Stimulated activated naive CD4-positive, alpha-beta T cell (primary cell): ENCODE measurements at regions not wholly inside any gene's neighbourhood (a gene's known extent, or its start where the extent isn't known, plus 50 kb on each side); places are given as distances from the start of the nearest gene placed in this dataset.
"Not testable (repeated sequence)": the region's sequence is repeated elsewhere in the genome, so short reads cannot be mapped to it uniquely, and the experiment has no call there.

Source experiments
- DNase-seq, 6 experiments: peaks; one replicate each; lab custom pipeline; 2025; lab: John Stamatoyannopoulos, UW

GRCh38 chr20:56724241-56724757, 95.2 kb downstream of the TFAP2C start:
- DNase-seq: no peak

DNA sequence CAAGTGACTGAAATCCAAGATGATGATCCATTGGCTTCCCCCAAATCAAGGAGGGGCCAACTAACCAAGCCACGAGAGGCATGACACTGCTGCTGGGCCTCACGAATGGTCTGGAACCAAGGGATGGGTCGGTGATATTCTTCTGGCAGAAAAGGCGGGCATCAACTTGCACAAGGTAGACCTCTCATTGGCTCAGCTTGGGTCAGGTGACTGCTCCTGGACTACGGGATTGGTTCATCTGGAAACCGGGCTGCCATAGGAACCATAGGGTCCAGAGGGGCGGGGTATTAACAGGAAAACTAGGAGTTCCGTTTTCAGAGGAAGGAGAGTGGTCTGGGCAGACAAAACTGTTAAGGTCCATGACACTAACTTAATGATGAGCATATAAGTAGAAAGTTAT, 100.9 kb downstream of the TFAP2C start:
- DNase-seq: no peak

- no peak for DNase-seq
These were observed 101.9 kb downstream of the TFAP2C start for GRCh38 chr20:56730996-56731395.

DNA sequence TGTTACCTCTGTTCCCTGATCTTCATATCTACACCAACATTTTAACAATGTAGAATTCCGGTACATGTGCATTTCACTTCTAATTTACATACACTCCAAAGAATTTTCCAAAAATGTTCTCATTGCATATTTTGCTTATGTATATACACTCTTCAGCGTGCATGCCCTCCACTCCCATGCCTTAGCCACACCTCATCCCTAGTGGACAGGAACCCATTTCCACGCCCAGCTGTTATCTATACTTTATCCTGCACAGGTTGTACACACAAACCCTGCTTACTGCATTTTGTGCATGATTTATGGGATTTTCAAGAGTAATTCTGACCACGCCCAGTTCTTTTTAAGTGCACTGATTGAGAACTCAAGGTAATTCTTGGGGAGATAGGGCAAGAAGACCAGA, 102.4 kb downstream of the TFAP2C start:
- no peak for DNase-seq

- no peak for DNase-seq
These were observed 104.9 kb downstream of the TFAP2C start for GRCh38 chr20:56733967-56734366.

DNA sequence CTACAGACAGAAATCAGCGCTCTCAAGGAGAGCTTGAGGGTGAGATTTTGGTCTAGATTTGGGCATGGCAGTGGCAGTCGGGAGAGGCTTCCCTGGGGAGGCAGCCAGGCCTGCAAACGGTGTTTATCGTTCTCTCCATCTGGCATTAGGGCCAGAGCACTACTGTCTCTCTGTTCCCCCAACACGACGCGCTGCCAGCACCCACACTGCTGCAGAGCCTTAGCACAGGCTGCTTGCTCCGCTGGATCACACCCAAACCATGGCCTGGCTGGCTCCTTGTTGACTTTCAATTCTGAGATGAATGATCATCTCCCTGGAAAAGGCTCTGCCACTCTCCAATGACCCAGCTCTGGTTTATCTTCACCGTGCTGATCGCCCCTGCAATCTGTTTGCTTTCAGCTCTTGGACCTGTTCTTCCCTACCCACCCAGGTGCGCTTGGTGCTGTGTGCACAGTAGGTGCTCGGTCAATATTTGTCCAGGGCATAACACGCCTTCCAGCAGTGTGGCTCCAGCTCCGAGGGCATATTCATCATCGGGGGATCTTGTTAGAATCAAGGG, 106.1 kb downstream of the TFAP2C start:
- no peak for DNase-seq

DNA sequence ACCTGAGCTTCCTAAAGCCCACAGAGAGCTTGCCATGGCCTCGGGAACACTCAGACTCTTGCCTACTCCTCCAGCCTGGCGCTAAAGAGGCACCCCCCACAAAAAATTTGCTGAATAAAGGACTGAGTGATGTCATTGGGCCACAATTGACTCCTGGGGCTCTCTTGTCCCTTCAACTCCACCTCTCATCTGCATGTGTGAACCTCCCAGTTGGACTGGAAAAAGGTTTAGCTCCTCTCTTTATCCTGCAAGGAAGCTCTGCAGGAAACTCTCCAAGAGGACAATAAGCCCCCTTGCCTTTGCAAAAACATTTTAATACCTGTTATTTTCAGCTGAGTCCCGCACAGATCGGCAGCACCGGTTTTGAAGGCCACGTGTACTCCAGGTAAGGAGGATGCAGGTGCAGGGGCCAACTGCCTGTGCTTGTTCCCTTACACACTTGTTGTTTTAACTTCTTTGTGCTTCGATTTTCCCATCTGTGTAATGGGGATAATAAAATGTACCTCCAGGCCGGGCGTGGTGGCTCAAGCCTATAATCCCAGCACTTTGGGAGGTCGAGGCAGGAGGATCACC, 107.3 kb downstream of the TFAP2C start:
- DNase-seq: no peak

DNA sequence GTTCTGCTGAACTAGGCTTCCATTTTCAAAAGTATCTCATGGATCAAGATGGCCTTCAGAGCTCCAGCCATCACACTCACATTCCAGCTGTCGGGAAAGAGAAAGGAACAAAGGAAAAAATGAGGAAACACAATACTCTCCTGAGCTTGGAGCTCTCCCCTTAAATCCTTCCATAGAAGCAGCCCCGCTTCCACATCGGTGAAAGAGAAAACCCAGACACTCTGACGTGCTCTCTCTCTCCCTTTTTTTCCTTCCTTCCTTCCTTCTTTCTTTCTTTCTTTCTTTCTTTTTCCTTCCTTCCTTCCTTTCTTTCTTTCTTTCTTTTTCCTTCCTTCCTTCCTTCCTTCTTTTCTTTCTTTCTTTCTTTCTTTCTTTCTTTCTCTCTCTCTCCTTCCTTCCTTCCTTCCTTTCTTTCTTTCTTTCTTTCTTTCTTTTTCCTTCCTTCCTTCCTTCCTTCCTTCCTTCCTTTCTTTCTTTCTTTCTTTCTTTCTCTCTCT, 115.3 kb downstream of the TFAP2C start:
- not testable (repeated sequence) for DNase-seq

- DNase-seq: no peak
These were observed 119.6 kb downstream of the TFAP2C start for GRCh38 chr20:56748476-56749377.

DNA sequence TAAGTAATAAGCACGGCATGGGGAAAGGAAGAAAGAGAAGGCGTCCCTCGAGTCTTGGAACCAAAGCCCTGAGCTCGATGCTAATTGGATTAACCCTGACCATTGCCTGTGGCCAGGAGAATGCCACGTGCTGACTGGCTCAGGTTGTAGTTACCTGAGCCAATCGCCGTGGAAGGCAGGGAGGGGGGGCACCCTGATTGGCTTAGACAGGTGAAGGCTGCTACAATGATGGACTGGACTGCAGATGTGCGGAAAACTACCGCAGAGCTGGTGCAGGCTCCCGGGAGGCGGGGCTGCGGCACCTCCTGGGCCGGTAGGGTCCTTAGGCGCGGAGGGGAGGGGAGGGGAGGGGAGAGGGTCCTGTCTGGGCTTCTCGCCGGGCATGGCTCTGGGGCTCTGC, 121.3 kb downstream of the TFAP2C start:
- no peak for DNase-seq

GRCh38 chr20:56752274-56752673, 123.2 kb downstream of the TFAP2C start:
- DNase-seq: no peak

- no peak for DNase-seq
These were observed 126.1 kb downstream of the TFAP2C start for GRCh38 chr20:56755201-56755600.

GRCh38 chr20:56756658-56757057, 127.6 kb downstream of the TFAP2C start:
- DNase-seq: not testable (repeated sequence)

DNA sequence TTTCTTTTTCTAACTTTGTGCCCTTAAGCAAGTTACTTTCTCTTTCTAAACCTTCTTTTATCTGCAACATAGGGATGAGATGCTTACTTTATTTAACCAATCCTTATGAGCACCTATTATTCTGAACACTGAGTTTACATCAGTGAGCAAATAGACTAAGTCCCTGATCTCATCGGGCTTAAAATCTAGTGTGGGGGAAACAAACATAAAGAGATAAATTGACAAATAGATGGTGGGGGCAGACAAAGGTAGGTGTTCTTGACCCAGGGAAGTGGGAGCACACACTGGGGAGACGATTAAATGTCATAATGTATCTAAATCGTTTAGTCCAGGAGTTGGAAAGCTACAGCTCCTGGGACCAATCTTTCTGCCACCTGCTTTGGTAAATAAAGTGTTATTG, 129.6 kb downstream of the TFAP2C start:
- DNase-seq: no peak

- DNase-seq: no peak
These were observed 130.7 kb downstream of the TFAP2C start for GRCh38 chr20:56759741-56760278.

DNA sequence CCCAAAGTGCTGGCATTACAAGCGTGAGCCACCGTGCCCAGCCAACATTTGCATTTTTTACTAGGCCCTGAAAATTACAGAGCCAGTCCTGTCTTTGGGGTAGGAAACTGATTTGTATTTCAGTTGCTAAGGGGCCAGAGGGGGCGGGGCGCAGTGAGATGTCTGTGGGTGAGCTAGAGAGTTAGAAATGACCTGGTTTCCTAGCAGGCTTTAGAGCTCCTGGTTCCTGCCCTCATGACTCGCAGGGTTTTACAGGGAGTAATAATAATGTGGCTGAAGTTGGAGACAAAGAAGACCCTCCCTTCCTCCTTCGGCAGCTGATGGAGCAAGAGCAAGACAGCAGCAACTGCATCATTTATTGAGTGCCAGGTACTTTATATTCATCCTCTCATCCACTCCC, 131.5 kb downstream of the TFAP2C start:
- no peak for DNase-seq

DNA sequence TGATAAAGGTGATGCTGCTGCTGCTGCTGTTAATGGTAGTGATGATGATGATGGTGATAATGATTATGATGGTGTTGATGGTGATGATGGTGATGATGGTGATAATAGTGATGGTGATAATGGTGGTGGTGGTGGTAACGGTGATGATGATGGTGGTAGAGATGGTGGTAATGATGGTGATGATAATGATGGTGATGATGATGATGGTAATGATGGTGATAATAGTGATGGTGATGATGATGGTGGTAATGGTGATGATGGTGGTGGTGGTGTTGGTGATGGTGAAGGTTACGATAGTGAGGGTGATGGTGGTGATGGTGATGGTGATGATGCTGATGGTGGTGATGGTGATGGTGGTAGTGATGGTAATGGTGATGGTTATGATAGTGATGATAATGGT, 132.3 kb downstream of the TFAP2C start:
- DNase-seq: no peak

DNA sequence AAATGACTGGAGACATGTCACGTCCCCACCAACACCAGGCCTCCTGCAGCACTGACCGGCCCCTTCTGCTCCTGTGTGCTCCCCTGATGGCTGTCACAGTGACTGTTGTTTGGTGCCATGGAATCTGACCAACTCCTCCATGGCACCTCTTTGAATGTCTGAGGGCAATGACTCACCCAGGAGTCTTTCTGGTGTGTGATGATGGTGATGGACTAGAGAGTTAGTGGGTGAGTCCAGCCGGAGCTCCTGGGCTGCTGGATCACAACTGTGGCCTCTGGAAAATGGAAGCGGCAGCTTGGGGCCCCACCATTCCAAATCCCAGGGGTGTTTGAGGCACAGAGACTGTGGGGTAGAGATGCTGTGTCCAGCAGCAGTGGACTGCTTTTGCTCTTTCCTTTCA, 133.3 kb downstream of the TFAP2C start:
- DNase-seq: no peak

DNA sequence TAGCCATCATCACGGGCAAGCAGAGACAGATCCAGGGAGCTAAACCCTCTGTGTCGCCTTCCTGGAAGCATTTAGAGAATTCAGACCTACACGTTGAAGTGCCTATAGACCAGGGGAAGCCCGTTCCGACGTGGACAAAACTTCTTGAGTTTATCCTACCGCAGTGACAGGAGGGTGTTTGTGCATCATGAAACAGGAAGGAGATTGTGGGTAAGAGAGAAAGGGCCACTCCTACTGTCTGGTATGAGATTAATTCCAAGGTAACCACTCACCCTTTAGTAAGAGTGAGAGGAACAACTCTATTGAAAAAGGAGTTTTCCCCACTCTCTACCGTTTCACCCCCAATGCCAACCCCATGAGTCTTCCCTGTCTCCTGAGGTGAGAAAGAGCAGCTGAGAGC, 133.7 kb downstream of the TFAP2C start:
- no peak for DNase-seq

GRCh38 chr20:56764671-56765070, 135.6 kb downstream of the TFAP2C start:
- no peak for DNase-seq

DNA sequence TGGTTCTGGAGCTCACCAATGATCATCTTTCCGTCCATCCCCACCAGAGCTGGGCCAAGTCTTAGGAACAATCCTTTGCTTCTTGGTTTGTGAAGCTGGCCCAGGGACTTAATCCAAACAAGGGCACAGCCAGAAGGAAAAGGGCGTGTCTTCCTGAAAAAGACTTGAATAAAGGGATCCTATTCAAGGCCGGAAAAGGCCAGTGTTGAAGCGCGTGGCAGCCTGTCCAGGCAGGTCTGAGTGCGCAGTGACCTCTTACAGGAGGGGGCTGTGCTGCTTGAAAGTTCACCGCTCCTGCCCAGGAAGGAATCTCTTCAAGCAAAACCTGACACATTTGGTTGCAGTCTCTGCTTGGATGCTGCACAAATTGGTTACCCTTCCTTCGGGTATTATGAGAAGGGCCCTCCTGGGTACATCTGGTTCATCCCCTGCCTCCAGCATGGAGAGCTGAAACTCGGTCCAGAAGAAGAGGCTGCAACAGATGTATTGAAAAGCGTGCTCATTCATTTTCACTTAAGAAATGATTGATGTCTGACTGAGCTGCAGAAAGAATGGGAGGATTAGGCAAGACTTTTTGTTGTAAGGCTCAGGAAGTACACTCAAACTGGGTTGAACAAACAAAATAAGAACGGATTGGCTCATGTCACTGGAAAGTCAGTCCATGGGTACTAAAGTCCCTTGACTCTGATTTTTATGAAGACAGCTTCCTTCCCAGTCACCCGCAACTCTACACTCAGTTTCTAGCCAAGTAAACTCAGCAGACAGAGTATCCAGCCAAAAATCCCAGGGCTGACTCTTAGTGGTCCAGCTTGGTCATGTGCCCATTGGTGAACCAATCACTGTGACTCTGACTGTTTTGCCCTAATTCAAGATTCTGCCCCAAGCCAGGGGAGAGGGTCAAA, 136.3 kb downstream of the TFAP2C start:
- no peak for DNase-seq

DNA sequence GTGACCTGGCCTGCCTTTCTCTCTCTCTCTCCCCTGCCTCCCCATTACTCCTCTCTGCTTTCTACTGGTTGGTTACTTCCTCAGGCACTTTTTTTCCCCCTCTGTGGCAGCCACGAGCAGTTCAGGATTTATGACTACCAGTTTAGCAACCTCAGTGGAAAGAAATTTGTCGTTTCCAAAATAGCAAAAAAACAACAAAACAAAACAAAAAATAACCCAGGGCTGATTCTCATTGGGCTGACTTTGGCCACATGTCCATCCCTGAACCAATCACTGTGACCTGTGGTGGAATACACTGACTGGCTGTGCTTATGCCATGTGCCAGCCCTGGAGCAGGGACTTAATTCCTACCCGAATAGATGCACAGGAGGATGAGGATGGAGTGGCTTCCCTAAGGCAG, 137.4 kb downstream of the TFAP2C start:
- DNase-seq: no peak
